Endodermal cell (in vitro differentiated cells): ENCODE measurements at regions not wholly inside any gene's neighbourhood (a gene's known extent, or its start where the extent isn't known, plus 50 kb on each side); places are given as distances from the start of the nearest gene placed in this dataset.

Experiments
- DNase-seq: peaks from one replicate; pipeline ENCODE4 v3.0.0-alpha.2; 2017
- H3K27ac ChIP-seq: 2 replicates; pipeline ENCODE4 v1.5.1; 2013; ENCODE audit warnings: mild to moderate bottlenecking, low read depth, low read length, moderate library complexity
- H3K27me3 ChIP-seq: 2 replicates; pipeline ENCODE4 v1.6.1; 2013; ENCODE audit warnings: mild to moderate bottlenecking, low read length, moderate library complexity; ENCODE audit not compliant: insufficient read depth, control insufficient read depth, poor library complexity, severe bottlenecking
- H3K36me3 ChIP-seq: 2 replicates; pipeline ENCODE4 v1.7.0; 2013; ENCODE audit warnings: mild to moderate bottlenecking, low read length, moderate library complexity; ENCODE audit not compliant: control insufficient read depth, insufficient read depth
- H3K4me1 ChIP-seq: one replicate; pipeline ENCODE4 v1.7.0; 2013; ENCODE audit warnings: low read length; ENCODE audit not compliant: control insufficient read depth, insufficient read depth
- H3K4me3 ChIP-seq: 2 replicates; pipeline ENCODE4 v1.5.1; 2013; ENCODE audit warnings: mild to moderate bottlenecking, low read length, moderate library complexity
- H3K9ac ChIP-seq: 2 replicates; pipeline ENCODE4 v1.6.1; 2013; ENCODE audit warnings: mild to moderate bottlenecking, low read length, moderate library complexity; ENCODE audit not compliant: poor library complexity, severe bottlenecking; ENCODE audit errors: extremely low read depth
- H3K9me3 ChIP-seq: 2 replicates; pipeline ENCODE4 v1.6.1; 2013; ENCODE audit warnings: mild to moderate bottlenecking, low read length, moderate library complexity; ENCODE audit not compliant: control insufficient read depth
- H3K27ac Mint-ChIP-seq: 2 replicates; pipeline ENCODE4 v1.8.0; 2020; ENCODE audit warnings: mixed read lengths
- H3K27me3 Mint-ChIP-seq: 2 replicates; pipeline ENCODE4 v1.8.0; 2021; ENCODE audit warnings: mild to moderate bottlenecking, mixed read lengths; ENCODE audit not compliant: insufficient read depth
- H3K36me3 Mint-ChIP-seq: 2 replicates; pipeline ENCODE4 v1.8.0; 2020; ENCODE audit warnings: low read depth, mixed read lengths
- H3K4me1 Mint-ChIP-seq: 2 replicates; pipeline ENCODE4 v1.8.0; 2020; ENCODE audit warnings: mixed read lengths
- H3K4me3 Mint-ChIP-seq: 2 replicates; pipeline ENCODE4 v1.8.0; 2020; ENCODE audit warnings: mild to moderate bottlenecking, moderate library complexity, mixed read lengths
- H3K9me3 Mint-ChIP-seq: 2 replicates; pipeline ENCODE4 v1.8.0; 2020; ENCODE audit warnings: mild to moderate bottlenecking, mixed read lengths
- CTCF ChIP-seq: fragments of 200-600 bp; sonication (generic); conservative IDR thresholded peaks from 2 replicates; pipeline ENCODE4 v1.5.0; 2021; ENCODE audit warnings: antibody characterized with exemption, mild to moderate bottlenecking
- WGBS, 2 experiments: methylation state at CpG; one replicate each; pipeline versions ENCODE4 v1.1.5 to v1.1.7; 2013; ENCODE audit warnings: missing lambda C conversion rate in 2 of 2, mixed read lengths in 1 of 2; ENCODE audit not compliant: insufficient coverage in 1 of 2, insufficient read length in 1 of 2; 5-methylcytosine and 5-hydroxymethylcytosine counted together

DNA sequence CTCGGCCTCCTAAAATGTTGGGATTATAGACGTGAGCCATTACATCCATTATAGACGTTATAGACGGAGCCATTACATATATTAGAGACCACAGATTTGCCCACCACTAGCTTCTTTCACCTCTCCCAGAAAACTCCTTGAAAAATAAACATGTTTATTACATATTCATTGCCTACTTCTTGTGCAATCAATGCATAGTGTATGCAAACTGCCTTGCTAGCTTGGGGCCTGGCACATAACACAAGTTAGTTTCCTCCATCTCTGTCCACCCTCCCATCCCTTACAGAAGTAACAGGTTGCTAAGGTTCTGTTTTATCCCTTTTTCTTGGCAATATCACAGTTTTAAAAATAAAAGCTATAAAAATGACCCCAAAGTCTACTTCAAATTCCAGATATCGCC is 66.4 kb upstream of the KRR1 start:
- Histone ChIP-seq H3K27ac (no peak overlapping the region), H3K36me3 (no peaks in the 10 kb centered on the region), H3K9ac (no peak overlapping the region), H3K27me3 (no peaks in the 10 kb centered on the region), H3K4me3 (no peak overlapping the region), H3K9me3 (no peaks in the 10 kb centered on the region), H3K4me1 (no peaks in the 10 kb centered on the region)
- no peak for DNase-seq
- WGBS, 2 experiments, result 97 to 98% methylated on average over 5 of the region's 5 CpGs
- H3K4me3 Mint-ChIP-seq, result no peak overlapping the region
- no peaks in the 10 kb centered on the region for H3K36me3 Mint-ChIP-seq
- no peaks in the 10 kb centered on the region for H3K27me3 Mint-ChIP-seq
- H3K27ac Mint-ChIP-seq, result no peak overlapping the region
- H3K9me3 Mint-ChIP-seq, result no peaks in the 10 kb centered on the region
- no peak for TF ChIP-seq CTCF
- H3K4me1 Mint-ChIP-seq, result peaks cover 4% of the 10 kb centered on the region

- Histone ChIP-seq H3K9me3 (no peaks in the 10 kb centered on the region), H3K9ac (no peak overlapping the region), H3K36me3 (no peaks in the 10 kb centered on the region), H3K27ac (no peak overlapping the region), H3K4me3 (no peak overlapping the region), H3K4me1 (no peaks in the 10 kb centered on the region), H3K27me3 (no peaks in the 10 kb centered on the region)
- Mint-ChIP-seq H3K27ac (no peak overlapping the region), H3K9me3 (no peaks in the 10 kb centered on the region), H3K27me3 (no peaks in the 10 kb centered on the region), H3K4me1 (no peaks in the 10 kb centered on the region), H3K36me3 (no peaks in the 10 kb centered on the region), H3K4me3 (no peak overlapping the region)
- no peak for TF ChIP-seq CTCF
- no peak for DNase-seq
- 90 to 93% methylated on average over 2 of the region's 2 CpGs for WGBS, 2 experiments
Observed at GRCh38 chr12:75571656-75572205, 60.3 kb upstream of the KRR1 start.

DNA sequence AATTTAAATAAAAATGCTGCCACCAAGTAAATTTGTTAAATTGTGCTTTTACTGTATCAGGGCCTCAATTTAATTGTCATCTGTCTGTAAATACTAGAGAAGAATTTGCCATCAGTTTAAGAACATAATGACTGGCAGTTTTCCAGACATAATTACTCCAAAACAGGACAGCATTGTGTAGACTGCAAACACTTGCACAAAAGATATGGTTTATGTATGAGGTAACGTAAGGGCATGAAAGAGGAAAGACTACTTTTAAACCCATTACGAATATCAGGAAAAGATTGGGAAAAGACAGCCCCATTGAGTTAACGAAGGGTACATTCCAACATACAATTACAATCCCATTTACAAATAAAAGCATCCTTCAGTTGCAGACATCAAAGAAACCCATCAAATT is 59.8 kb upstream of the KRR1 start:
- no peak for TF ChIP-seq CTCF
- peaks cover 4% of the 10 kb centered on the region for H3K9me3 Mint-ChIP-seq
- no peaks in the 10 kb centered on the region for H3K36me3 ChIP-seq
- H3K4me1 Mint-ChIP-seq, result no peaks in the 10 kb centered on the region
- DNase-seq, result no peak
- H3K27me3 Mint-ChIP-seq, result no peaks in the 10 kb centered on the region
- H3K4me3 Mint-ChIP-seq, result no peak overlapping the region
- 91% methylated on average over 3 of the region's 3 CpGs; no CpG with 5 or more reads in 1 of the 2 experiments for WGBS, 2 experiments
- no peak overlapping the region for H3K27ac ChIP-seq
- H3K9ac ChIP-seq, result no peak overlapping the region
- no peaks in the 10 kb centered on the region for H3K4me1 ChIP-seq
- no peaks in the 10 kb centered on the region for H3K36me3 Mint-ChIP-seq
- peaks cover 4% of the 10 kb centered on the region for H3K9me3 ChIP-seq
- H3K27ac Mint-ChIP-seq, result no peak overlapping the region
- H3K27me3 ChIP-seq, result no peaks in the 10 kb centered on the region
- no peak overlapping the region for H3K4me3 ChIP-seq
